D721Med (cell line): ENCODE measurements at regions not wholly inside any gene's neighbourhood (a gene's known extent, or its start where the extent isn't known, plus 50 kb on each side); places are given as distances from the start of the nearest gene placed in this dataset.
"Not testable (repeated sequence)": the region's sequence is repeated elsewhere in the genome, so short reads cannot be mapped to it uniquely, and the experiment has no call there.

Source experiments
- DNase-seq: peaks from one replicate; pipeline ENCODE4 v3.0.0; 2011; ENCODE audit warnings: low spot score; ENCODE audit not compliant: insufficient read length
- FAIRE-seq: peaks from 2 replicates; lab custom pipeline; 2011; peaks lifted over from hg19 to GRCh38; lab: Jason Lieb, UNC
- CTCF ChIP-seq: IDR thresholded peaks from 2 replicates; pipeline ENCODE4 v1.5.1; 2012; ENCODE audit warnings: mild to moderate bottlenecking, control low read depth; ENCODE audit not compliant: insufficient read depth; ENCODE audit errors: missing control alignments

DNA sequence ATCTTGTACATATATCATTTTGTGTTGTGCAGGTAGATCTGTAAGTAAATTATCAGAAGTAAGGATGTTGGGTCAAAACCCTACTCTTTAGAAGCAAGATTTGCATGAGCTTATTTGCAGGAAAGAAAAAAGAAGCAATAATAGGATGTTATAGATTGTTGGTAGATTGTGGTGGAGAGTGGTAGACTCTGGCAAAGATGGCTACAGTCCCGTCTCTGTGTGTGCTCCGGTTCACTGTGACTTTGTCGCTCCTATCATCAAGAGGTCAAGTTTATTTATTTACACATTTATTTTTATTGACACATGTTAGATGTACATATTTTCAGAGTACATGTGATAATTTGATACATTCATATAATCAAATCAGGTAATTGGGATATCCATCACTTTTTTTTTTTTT, 81.0 kb upstream of the NDUFV2 start:
- DNase-seq (no peak), FAIRE-seq (no peak)
- TF ChIP-seq CTCF = no peak

- FAIRE-seq (no peak), DNase-seq (no peak)
- TF ChIP-seq CTCF = no peak
These were observed 79.9 kb upstream of the NDUFV2 start for GRCh38 chr18:9022397-9023155.

GRCh38 chr18:9024031-9024646, 78.4 kb upstream of the NDUFV2 start:
- DNase-seq, FAIRE-seq: not testable (repeated sequence)

DNA sequence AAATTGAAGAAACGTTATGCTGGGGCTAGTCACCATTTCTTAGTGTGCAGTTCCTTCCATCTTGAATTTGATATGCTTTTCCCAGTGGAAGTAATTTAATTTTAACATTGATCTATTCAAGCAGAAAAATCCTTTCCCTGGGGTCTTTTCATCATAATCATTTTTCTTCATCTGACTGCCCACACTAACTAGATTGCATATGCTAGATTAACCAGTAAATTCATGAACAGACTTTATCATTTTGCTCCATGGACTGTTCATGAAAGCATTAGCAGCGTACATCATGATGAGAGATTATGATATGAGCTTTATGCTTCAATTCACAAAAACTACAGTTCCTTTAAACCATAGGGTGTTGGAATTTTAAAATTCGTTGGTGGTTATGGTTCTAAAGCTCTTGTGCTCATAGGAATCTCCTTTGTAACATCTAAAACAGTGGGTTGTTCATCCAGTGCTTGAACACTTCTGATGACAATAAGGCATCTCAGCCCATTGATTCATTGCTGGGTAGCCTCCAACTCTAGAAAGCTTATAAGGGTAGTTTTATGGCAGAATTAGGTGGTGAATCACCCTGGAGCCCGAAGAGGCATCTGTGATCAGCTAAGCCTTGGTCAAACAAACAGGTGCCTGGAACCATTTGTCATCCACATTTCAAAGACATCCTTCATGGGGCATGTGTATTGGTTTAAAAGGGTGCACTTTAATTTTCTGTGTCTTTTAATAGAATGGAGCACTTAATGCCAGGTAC, 77.2 kb upstream of the NDUFV2 start:
- DNase-seq (no peak), FAIRE-seq (no peak)
- TF ChIP-seq CTCF = no peak

DNA sequence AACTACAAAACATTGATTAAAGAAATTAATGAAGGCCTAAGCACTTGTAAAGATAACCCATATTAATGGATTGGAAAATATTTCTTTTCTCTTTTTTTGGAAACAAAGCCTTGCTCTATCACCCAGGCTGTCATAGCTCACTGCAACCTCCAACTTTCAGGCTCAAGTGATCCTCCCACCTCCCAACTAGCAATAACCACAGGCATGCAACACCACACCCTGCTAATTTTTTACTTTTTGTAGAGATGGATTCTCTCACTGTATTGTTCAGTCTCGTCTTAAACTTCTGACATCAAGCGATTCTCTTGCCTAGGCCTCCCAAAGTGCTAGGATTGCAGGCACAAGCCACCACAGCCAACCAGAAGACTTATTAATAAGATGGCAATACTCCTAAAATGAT, 73.4 kb upstream of the NDUFV2 start:
- DNase-seq (no peak), FAIRE-seq (no peak)
- no peak for TF ChIP-seq CTCF

GRCh38 chr18:9032519-9032918, 70.0 kb upstream of the NDUFV2 start:
- DNase-seq (no peak), FAIRE-seq (no peak)
- no peak for TF ChIP-seq CTCF

GRCh38 chr18:9038277-9038871, 64.1 kb upstream of the NDUFV2 start:
- TF ChIP-seq CTCF = no peak
- FAIRE-seq (peak; percentile 29), DNase-seq (no peak)
